ENCODE measurements at regions not wholly inside any gene's neighbourhood (a gene's known extent, or its start where the extent isn't known, plus 50 kb on each side); places are given as distances from the start of the nearest gene placed in this dataset.

DNA sequence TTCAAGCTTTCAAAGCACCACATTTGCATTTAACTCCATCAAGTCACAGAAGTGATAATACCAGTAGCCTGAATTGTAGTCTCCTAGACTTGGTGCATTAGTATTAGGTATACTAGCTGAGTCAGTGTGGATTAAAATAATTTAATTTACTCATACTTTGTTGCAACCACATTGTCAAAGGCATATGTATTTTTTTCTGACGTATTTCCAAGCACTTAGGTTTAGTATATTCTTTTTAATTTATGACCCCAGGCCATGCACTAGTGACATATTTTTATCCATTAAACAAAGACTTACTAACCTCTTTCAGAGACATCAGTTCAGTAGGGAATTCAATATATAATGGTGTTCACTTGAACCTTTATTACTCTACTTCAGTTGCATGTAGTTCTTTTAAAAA is 1894.5 kb downstream of the NCAM2 start:
- DNase-seq (ENCODE audit: low spot score): no peak

DNA sequence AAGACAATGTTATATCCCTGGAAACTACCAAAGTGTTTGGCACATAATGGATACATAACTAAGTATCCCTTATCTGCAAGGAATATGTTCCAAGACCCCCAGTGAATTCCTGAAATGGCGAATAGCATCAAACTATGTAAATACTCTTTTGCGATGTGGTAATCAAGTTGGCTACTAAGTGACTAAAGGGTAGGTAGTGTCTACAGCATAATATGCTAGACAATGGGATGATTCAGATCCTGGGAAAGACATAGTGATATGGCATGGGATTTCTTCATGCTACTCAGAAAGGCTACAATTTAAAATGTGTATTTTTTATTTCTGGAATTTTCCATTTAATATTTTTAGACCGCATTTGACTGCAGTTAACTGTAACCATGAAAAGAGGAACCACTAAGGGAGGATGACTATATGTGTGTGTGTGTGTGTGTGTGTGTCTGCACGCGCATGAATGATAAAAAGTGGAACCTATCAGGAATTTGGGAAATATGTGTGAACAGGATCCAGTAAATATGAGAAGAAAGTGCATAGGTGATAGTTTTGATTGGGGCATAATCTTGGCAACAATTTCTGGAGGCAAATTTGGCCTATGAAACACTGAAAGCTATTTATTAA is 1899.9 kb downstream of the NCAM2 start:
- no peak for DNase-seq (ENCODE audit: low spot score)

DNA sequence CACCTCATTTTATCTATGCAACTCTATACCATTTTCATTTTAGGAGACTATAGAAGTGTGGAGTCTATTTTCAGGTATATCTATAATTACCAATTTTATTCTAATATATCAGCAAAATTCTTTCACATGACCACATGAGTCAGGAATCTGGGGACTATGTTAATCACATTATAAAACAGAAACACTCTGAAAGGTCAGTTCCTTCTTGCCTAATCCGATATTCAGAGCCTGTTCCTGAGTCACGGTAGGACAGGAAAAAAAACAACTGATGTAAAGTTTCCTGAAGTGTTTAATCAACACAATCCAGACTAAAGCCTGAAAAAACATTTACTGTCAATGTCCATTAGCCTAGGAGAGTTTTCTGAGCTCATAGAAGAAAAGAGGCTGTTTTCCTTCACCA is 1902.3 kb downstream of the NCAM2 start:
- DNase-seq (ENCODE audit: low spot score): no peak

DNA sequence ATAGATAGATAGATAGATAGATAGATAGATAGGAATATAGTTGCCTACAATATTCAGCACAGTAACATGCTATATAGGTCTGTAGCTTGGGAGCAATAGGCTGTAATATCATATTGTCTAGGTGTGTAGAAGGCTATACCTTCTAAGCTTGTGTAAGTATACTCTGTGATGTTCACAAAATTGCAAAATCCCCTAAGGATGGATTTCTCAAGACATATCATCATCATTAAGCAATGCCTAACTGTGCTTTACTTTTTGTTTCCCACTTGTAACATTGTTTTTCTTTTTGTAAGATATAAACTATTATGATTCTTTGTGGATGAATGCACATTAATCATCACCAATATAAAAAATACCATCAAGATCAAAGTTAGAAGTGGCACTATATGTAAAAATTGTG is 1905.6 kb downstream of the NCAM2 start:
- DNase-seq (ENCODE audit: low spot score): no peak

DNA sequence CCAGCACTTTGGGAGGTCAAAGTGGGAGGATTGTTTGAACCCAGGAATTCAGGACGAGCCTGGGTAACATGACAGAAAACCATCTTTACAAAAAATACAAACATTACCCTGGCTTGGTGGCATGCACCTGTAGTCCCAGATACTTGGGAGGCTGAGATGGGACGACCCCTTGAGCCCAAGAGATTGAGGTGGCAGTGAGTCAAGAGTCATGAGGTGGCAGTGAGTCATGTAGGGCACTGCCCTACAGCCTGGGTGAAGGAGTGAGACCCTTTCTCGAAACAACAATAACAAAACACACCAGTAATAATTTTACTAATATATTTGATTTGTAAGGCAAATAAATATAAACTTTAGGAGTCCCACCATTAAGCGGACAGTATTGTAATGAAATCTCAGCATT is 1906.2 kb downstream of the NCAM2 start:
- no peak for DNase-seq (ENCODE audit: low spot score)

DNA sequence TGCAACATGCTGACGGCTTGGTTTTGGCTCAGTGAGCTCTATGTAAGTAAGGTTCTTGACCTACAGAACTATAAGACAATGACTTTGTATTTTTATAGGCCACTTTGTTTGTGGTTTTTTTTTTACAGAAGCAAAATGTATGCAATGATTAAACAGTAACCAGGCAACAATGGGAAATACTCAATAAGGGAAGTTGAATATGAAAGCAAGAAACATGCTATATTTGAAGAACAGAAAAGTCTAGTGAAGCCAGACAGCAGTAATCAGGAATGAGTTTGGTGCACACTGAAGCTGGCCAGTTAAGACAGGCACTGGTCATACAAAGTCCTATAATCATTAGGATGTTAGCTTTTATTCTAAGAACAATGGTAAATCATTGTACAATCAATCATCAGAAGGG is 1926.8 kb downstream of the NCAM2 start:
- no peak for DNase-seq (ENCODE audit: low spot score)

DNA sequence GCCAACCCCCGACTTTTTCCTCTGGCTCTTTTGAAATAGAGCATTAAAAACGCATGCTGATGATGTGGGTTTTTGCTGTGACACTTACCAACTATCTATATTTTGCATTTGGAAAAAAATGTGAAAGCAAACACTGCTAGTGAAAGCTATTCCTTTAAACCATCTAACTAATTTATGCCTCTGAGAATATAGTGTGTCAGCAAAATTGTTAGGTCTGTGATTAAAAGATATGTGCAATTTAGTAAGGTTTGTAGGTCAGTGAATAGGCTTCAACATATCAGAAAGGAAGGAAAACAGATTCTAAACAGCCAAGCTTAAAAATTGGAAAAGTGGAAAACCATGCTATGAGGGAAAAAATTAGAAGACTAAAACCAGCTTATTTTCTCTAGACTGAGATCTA is 1929.3 kb downstream of the NCAM2 start:
- DNase-seq (ENCODE audit: low spot score): no peak

DNA sequence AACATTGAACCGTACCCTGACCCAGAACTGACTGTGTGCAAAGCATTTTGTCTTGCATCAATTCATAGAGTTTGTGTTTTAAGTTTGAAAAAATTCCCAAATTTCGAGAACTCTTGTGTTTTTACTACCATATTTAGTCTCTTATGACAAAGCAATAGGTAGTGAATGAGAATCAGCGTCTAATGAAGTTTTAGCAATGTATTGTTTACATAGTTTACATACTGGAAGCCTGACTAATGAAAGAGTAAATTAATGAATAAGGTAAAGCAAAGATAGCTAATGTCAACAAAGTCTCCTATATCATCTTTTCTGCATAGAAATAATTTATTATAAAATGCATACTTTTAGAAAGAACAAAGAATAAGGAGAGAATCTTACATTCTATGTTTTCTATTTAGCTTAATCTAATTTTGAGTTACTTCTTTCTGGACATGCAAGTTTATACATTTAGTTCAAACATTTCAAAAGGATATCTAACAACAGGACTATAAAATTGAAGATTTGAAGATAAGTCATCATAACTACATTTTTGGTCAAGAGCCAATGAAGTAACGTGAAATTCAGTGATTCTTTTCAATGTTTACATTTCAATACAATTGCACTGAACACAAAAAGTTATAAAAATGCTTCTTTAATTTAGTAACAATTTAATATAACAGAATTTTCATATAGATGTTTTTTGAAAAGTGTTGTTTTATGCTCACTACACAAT is 1943.7 kb downstream of the NCAM2 start:
- no peak for DNase-seq (ENCODE audit: low spot score)

DNA sequence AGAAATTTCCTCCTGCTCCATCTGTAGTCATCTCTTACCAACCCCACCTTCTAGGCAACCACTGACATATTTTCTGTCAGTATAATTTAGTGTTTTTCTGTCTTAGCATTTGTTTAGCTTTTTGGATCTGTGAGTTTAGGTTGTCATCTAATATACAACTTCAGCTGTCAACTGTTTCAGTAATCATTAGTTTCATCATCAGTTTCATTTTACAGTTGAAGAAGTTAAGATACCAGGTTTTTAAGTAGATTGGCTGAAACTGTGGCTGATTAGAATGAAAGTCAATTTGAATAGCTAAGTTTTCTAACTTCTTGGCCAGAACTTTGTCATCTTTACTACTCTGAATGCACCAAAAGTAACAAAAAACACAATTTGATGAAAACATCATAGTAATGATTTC is 1957.3 kb downstream of the NCAM2 start:
- DNase-seq (ENCODE audit: low spot score): no peak

DNA sequence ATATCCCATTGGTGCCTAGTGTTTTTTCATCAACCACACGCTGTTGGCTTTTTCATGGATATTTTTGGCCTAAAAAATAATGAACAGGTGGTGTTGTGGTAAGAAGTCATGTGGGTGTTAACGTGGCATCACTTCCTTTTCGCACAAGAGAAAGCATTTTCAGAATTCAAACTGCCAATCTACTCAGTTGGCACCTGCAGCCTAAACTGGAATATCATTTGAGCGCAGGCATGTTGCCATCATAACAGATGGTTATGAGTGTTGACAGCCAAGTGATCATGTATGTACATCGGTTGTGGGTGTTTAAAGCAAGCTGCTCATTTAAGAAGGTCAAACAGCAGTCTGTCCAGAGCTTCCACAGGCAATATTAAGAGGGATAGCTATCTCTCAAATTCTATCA is 1963.0 kb downstream of the NCAM2 start:
- no peak for DNase-seq (ENCODE audit: low spot score)

DNA sequence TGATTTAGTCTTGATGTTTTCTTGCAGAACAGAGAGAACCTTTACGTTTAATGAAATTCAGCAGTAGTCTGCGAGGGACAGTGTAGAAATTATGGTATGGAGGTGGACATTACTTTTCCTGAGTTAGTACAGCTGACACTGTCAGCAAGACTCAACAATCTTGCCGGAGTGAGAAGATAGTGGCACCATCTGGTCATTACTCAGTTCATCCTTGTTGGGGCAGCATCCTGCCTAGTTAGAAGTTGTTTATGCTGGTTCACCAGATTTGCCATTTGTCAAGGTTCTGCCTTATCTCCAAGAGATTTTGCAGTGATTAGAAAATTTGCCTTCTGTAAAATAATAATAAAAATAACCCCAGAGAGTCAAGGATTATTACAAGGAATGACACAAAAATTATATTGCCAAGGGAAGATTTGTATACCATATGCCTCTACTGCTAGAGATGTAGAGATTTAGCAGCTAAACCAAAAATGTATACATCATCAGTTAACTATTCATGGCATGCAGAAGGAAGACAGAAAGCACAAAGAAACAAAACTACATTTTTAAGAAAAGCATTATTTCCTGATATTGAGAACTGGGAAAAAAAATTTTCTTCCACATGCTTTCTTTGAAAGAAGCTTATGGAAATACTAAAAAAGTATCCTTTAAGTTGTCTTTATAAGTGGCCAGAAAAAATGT is 1967.4 kb downstream of the NCAM2 start:
- DNase-seq (ENCODE audit: low spot score): no peak

DNA sequence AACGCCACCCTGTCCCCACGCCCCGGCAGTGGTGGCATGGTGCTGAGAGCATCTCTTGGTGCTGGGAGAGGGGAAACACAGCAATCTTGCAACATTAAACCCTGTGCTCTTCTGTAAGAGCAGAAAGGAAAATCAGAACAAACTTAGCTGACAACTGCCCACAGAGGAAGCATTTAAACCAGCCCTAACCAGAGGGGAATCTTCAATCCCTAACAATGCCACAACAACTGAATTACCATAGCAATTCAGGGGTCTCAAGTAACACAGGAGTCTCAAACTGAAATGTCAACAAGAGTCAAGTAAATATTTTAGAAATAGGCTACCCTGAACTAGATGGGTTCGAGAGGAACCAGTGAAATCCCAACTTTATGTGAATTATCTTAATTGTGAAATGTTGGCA is 1983.6 kb downstream of the NCAM2 start:
- no peak for DNase-seq (ENCODE audit: low spot score)

DNA sequence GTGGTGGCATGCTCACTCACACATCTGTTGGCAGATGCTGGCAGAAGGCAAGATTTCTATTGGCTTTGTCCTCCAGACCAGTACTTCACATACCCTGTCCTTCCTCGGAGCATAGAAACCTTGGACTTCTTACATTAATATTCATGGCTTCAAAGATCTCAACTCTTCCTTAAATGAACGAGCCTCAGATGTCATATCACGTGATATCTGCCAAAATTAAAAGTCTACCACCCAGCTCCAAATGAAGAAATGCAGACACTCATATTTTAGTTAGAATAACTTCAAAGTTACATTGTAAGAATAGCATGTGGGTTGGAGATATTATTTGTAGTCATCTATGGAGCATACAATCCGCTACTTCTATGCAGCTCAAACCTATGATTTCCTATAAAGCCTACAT is 1994.9 kb downstream of the NCAM2 start:
- DNase-seq (ENCODE audit: low spot score): no peak

DNA sequence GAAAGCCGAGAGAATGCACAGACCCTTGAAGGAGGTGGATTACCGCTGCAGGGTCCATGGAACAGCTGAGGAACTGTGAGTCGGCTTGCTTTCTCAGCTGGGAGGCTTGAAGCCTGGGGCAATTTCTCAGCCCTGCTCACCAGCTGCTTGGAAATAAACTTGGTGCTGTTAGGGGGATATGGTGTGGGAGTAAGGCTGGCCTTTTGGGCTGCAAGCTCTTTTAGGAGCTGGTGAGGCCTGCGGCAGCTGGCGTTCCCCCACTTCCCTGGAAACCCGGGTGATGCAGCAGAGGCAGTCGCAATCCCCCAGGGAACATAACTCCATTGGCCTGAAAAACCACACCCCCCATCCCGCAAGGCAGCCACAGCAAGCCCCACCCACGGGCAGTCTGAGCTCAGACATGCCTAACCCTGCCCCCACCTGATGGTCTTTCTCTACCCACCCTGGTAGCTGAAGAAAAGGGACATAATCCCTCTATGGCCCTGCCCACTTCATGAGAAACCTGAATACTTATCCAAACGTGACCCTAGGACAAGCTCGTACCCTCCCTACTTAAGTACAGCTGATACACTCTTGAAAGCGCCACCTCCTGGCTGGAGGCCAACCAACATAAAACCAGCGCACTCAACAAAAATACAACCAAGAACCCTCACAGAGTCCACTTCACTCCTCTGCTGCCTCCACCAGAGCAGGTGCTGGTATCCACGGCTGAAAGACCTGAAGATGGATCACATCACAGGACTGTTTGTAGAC is 1995.8 kb downstream of the NCAM2 start:
- DNase-seq (ENCODE audit: low spot score): no peak

DNA sequence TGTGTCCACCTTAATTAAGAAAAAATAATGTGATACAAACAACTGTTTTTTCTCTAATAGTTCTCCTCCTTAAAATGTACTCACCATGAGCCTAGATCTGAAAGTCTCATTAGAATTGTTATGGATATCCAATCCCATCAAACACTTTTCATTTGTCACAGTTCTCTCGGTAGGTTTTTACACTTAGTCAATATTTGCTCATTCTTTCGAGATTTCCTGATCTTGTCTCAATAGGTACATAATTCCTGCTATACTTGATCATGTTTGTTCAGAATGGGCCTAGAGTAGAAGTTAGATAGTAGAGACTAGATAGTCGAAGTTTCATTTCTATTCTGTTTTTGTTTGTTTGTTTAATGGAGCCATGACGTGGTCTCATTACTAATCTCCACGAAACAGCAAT is 2005.7 kb downstream of the NCAM2 start:
- no peak for DNase-seq (ENCODE audit: low spot score)

DNA sequence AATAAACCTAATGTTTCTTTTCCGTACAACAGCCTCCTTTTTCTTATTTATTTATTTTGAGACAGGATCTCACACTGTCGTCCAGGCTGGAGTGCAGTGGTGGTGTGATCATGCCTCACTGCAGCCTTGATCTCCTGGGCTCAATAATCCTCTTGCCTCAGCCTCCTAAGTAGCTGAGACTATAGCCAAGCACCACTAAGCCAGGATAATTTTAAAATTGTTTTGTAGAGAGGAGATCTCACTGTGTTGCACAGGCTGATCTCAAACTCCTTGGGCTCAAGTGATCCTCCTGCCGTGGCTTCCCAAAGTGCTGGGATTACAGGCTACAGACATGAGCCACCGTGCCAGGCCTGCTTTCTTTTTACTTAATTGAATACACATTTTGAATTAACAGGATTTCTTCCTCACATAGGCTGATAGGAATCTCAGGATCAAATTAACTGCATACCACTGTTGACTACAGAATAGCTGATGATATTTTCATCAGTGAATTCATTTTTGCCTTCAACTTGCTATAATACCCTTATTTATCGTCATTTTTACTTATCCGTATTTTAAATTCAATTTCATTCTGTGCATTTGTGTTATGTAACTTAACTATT is 2010.5 kb downstream of the NCAM2 start:
- DNase-seq (ENCODE audit: low spot score): no peak

DNA sequence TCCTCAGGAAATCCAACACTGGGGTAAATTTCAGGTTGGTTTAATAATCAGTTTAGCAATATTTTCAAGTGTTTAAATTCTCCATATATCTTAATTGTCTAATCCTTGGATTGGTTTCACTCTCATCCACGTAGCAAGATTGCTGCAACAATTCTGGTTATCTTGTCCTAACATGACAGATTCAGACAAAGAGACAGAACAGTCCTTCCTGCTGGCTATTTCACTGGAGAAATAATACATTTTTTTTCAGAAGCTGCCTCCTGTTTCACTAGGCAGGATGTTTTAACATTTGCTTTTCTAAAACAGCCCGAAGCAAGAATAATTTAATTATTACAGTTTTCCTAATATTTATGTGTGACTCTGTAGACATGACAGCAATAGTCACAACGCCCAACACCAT is 2011.2 kb downstream of the NCAM2 start:
- DNase-seq (ENCODE audit: low spot score): no peak

DNA sequence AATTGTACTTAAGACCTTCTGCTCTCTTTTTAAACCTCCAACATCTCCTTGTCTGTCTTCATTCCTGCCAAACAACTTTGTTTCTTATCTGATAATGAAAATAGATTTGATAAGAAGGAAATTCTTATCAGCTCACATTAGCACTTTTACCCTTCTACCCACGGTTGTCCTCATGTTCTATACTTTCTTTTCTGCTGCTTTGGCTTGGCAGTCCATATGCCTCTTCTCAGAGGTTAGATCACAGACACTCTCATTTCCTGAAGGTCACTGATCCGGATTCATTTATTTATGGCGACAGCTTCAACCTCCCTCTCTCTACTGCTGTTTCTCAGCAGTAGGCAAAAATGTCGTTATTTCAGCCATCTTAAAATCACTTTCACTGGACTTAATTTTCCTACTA is 2015.8 kb downstream of the NCAM2 start:
- no peak for DNase-seq (ENCODE audit: low spot score)

DNA sequence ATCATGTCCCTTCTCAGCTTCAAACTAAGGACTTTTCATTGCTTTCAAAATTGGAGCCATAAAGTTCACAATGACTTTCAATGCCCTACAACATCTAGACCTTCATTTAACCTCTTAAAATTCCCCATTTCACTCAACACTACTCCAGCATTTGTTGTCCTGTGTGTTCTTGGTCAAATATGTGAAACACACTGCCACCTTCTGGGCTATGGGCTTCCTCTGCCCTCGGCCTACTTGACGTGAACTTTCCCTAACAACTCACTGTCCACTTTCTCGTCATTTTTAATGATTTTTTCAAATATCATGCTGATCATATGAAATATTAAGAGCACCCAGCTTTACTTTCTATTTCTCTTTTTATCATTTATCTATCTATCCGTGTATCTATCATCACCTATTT is 2018.4 kb downstream of the NCAM2 start:
- no peak for DNase-seq (ENCODE audit: low spot score)

DNA sequence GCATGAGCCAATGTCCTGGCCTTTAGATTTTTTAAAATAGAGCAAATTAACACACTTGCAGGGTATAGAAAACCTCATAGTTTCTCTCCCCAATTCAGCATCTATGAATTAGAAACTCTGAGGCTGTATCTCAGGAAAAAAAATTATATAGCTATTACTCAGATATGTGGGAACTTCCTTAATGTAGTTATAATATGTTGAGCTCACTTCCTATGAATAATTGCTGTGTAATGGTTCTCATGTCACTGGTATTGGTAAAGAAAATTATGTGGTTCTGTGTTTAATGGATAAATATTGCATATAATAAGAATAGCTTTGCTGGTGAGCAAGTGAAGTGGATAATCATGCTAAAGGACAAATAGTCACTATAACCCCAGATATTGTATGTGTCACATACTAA is 2019.8 kb downstream of the NCAM2 start:
- DNase-seq (ENCODE audit: low spot score): no peak

DNA sequence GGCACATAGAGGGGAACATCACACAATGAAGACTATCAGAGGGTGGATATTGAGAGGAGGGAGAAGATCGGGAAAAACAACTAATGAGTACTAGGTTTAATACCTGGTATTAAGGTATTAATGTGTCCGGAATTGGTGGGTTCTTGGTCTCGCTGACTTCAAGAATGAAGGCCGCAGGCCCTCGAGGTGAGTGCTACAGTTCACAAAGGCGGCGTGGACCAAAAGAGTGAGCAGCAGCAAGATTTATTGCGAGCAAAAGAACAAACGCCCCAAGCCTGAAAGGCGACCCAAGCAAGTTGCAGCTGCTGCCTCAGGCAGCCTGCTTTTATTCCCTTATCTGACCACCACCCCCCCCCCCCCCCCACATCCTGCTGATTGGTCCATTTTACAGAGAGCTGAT is 2022.8 kb downstream of the NCAM2 start:
- no peak for DNase-seq (ENCODE audit: low spot score)

DNA sequence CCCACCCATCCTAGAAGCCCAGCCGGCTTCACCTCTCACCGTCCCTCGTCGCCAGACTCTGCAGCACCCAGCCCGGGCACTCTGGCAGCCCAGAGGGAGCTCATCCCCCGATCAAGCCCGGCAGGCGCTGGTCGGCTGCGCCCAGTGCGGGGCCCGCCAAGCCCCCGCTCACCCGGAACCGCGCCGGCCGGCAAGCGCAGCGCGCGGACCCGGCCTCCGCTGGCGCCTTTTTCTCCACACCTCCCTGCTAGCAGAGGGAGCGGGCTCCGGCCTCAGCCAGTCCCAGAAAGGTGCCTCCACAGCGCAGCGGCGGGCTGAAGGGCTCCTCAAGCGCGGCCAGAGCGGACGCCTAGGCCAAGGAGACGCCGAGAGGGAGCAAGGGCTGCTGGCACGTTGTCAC is 2023.3 kb downstream of the NCAM2 start:
- DNase-seq (ENCODE audit: low spot score): no peak

All from mucosa of gallbladder (tissue), 1 donor.